GM23248 (cell line): ENCODE measurements at regions not wholly inside any gene's neighbourhood (a gene's known extent, or its start where the extent isn't known, plus 50 kb on each side); places are given as distances from the start of the nearest gene placed in this dataset.

Source experiments
- DNase-seq: peaks from one replicate; pipeline ENCODE4 v3.0.0-alpha.2; 2015
- H2AFZ ChIP-seq: fragments of 200-600 bp; sonication (generic); 2 replicates; pipeline ENCODE4 v1.6.1; 2016; ENCODE audit warnings: antibody characterized with exemption
- H3F3A ChIP-seq: fragments of 200-600 bp; sonication (generic); 2 replicates; pipeline ENCODE4 v1.6.1; 2016; ENCODE audit warnings: mild to moderate bottlenecking, antibody characterized with exemption, mixed run types; ENCODE audit not compliant: insufficient read depth
- H3K27ac ChIP-seq: fragments of 200-600 bp; sonication (generic); 2 replicates; pipeline ENCODE4 v1.5.1; 2016; ENCODE audit warnings: mild to moderate bottlenecking
- H3K27me3 ChIP-seq: fragments of 200-600 bp; sonication (generic); replicated peaks from 2 replicates; pipeline ENCODE4 v1.6.1; 2016; ENCODE audit warnings: mild to moderate bottlenecking; ENCODE audit not compliant: insufficient read depth
- H3K36me3 ChIP-seq: fragments of 200-600 bp; sonication (generic); 2 replicates; pipeline ENCODE4 v1.6.1; 2016; ENCODE audit warnings: low read depth, mild to moderate bottlenecking
- H3K4me1 ChIP-seq: fragments of 200-600 bp; sonication (generic); 2 replicates; pipeline ENCODE4 v1.6.1; 2016; ENCODE audit warnings: mild to moderate bottlenecking; ENCODE audit not compliant: insufficient read depth
- H3K4me2 ChIP-seq: fragments of 200-600 bp; sonication (generic); one replicate; pipeline ENCODE4 v1.6.1; 2016; ENCODE audit warnings: mild to moderate bottlenecking; ENCODE audit not compliant: unreplicated experiment
- H3K4me3 ChIP-seq: fragments of 200-600 bp; sonication (generic); 2 replicates; pipeline ENCODE4 v1.5.1; 2016; ENCODE audit warnings: mild to moderate bottlenecking
- H3K79me2 ChIP-seq: fragments of 200-600 bp; sonication (generic); 2 replicates; pipeline ENCODE4 v1.6.1; 2016; ENCODE audit warnings: mild to moderate bottlenecking; ENCODE audit not compliant: insufficient read depth
- H3K9ac ChIP-seq: fragments of 200-600 bp; sonication (generic); 2 replicates; pipeline ENCODE4 v1.6.1; 2016; ENCODE audit warnings: mild to moderate bottlenecking
- H3K9me2 ChIP-seq: fragments of 200-600 bp; sonication (generic); 2 replicates; pipeline ENCODE4 v1.6.1; 2016; ENCODE audit warnings: mixed run types, mild to moderate bottlenecking, moderate library complexity; ENCODE audit not compliant: insufficient read depth
- H3K9me3 ChIP-seq: fragments of 200-600 bp; sonication (generic); one replicate; pipeline ENCODE4 v1.6.1; 2017; ENCODE audit warnings: low read depth
- H4K20me1 ChIP-seq: fragments of 200-600 bp; sonication (generic); 2 replicates; pipeline ENCODE4 v1.6.0; 2016; ENCODE audit not compliant: insufficient read depth
- EZH2 ChIP-seq: fragments of 200-600 bp; sonication (generic); IDR thresholded peaks from 2 replicates; pipeline ENCODE4 v1.6.1; 2018; ENCODE audit warnings: antibody characterized with exemption, mild to moderate bottlenecking; ENCODE audit not compliant: insufficient read depth, poor library complexity, severe bottlenecking
- EZH2phosphoT487 ChIP-seq: fragments of 200-600 bp; sonication (generic); IDR thresholded peaks from 2 replicates; pipeline ENCODE4 v1.6.1; 2018; ENCODE audit warnings: antibody characterized with exemption, moderate library complexity, mild to moderate bottlenecking, low read depth; ENCODE audit not compliant: insufficient read depth
- WGBS, 2 experiments: methylation state at CpG; one replicate each; pipeline ENCODE4 v1.1.6; 2015 to 2017; ENCODE audit warnings: low lambda C conversion rate in 2 of 2, low coverage in 1 of 2; ENCODE audit errors: missing lambda C conversion rate in 2 of 2; 5-methylcytosine and 5-hydroxymethylcytosine counted together
- in situ Hi-C: fragments of 300-500 bp; cut with MboI; formaldehyde crosslinking; loops from 2 replicates; pipeline ENCODE4 v1.15.0; 2020

GRCh38 chr15:67900621-67901147 lies 60.8 kb upstream of the RNU6-1 start:
- TF ChIP-seq EZH2phosphoT487 = no peak
- TF ChIP-seq EZH2 = no peak
- no peaks in the 10 kb centered on the region for H3K79me2 ChIP-seq
- H3K27ac ChIP-seq = no peak overlapping the region
- H3K27me3 ChIP-seq = peaks cover 5% of the 10 kb centered on the region; the same call in 1 of the 2 replicates
- H3K4me1 ChIP-seq = no peaks in the 10 kb centered on the region
- no peaks in the 10 kb centered on the region for H3K9me2 ChIP-seq
- H2AFZ ChIP-seq = no peak overlapping the region
- no peak overlapping the region for H3K9ac ChIP-seq
- H3K36me3 ChIP-seq = no peaks in the 10 kb centered on the region
- DNase-seq = no peak
- no peaks in the 10 kb centered on the region for H3F3A ChIP-seq
- no peaks in the 10 kb centered on the region for H4K20me1 ChIP-seq
- H3K4me2 ChIP-seq = no peak overlapping the region
- H3K9me3 ChIP-seq = no peaks in the 10 kb centered on the region
- WGBS, 2 experiments = 96% methylated on average over 2 of the region's 2 CpGs
- no peak overlapping the region for H3K4me3 ChIP-seq
- in situ Hi-C loops = no loop called here

- Histone ChIP-seq H3K4me2 (no peak overlapping the region), H3K36me3 (no peaks in the 10 kb centered on the region), H4K20me1 (no peaks in the 10 kb centered on the region), H3K27me3 (peaks cover 5% of the 10 kb centered on the region; the same call in 1 of the 2 replicates), H3K4me1 (no peaks in the 10 kb centered on the region), H3K27ac (no peak overlapping the region), H3K4me3 (no peak overlapping the region), H3K79me2 (no peaks in the 10 kb centered on the region), H3F3A (no peaks in the 10 kb centered on the region), H3K9me3 (no peaks in the 10 kb centered on the region), H3K9ac (no peak overlapping the region), H3K9me2 (no peaks in the 10 kb centered on the region), H2AFZ (no peak overlapping the region)
- in situ Hi-C loops = no loop called here
- no peak for DNase-seq
- TF ChIP-seq EZH2 = no peak
- TF ChIP-seq EZH2phosphoT487 = no peak
- WGBS, 2 experiments = 81 to 86% methylated on average over 1 of the region's 1 CpG
Observed at GRCh38 chr15:67901922-67902321, 62.1 kb upstream of the RNU6-1 start.

GRCh38 chr15:67902579-67903009 lies 62.7 kb upstream of the RNU6-1 start:
- Histone ChIP-seq H3K9ac (no peak overlapping the region), H3K27me3 (peaks cover 5% of the 10 kb centered on the region; the same call in 1 of the 2 replicates), H3K4me1 (no peaks in the 10 kb centered on the region), H2AFZ (no peak overlapping the region), H3K36me3 (no peaks in the 10 kb centered on the region), H3K4me3 (no peak overlapping the region), H3F3A (no peaks in the 10 kb centered on the region), H3K9me3 (no peaks in the 10 kb centered on the region), H4K20me1 (no peaks in the 10 kb centered on the region), H3K9me2 (no peaks in the 10 kb centered on the region), H3K27ac (no peak overlapping the region), H3K79me2 (no peaks in the 10 kb centered on the region), H3K4me2 (no peak overlapping the region)
- TF ChIP-seq EZH2 (no peak), EZH2phosphoT487 (no peak)
- 80 to 81% methylated on average over 9 of the region's 9 CpGs for WGBS, 2 experiments
- DNase-seq = no peak
- in situ Hi-C loops = no loop called here

- in situ Hi-C loops = no loop called here
- TF ChIP-seq EZH2phosphoT487 = no peak
- TF ChIP-seq EZH2 = no peak
- H3K9me2 ChIP-seq = no peaks in the 10 kb centered on the region
- H3F3A ChIP-seq = no peaks in the 10 kb centered on the region
- H2AFZ ChIP-seq = no peak overlapping the region
- H3K4me3 ChIP-seq = no peak overlapping the region
- peaks cover 13% of the 10 kb centered on the region for H3K27me3 ChIP-seq
- no peaks in the 10 kb centered on the region for H3K4me1 ChIP-seq
- no peaks in the 10 kb centered on the region for H3K9me3 ChIP-seq
- no peaks in the 10 kb centered on the region for H3K79me2 ChIP-seq
- DNase-seq = no peak
- no peaks in the 10 kb centered on the region for H4K20me1 ChIP-seq
- no peak overlapping the region for H3K9ac ChIP-seq
- H3K27ac ChIP-seq = no peak overlapping the region
- H3K4me2 ChIP-seq = no peak overlapping the region
- no peaks in the 10 kb centered on the region for H3K36me3 ChIP-seq
Observed at GRCh38 chr15:67903708-67904107, 63.9 kb upstream of the RNU6-1 start.

GRCh38 chr15:67905628-67906027 lies 65.8 kb upstream of the RNU6-1 start:
- no peaks in the 10 kb centered on the region for H3K4me1 ChIP-seq
- TF ChIP-seq EZH2 (no peak), EZH2phosphoT487 (no peak)
- peaks cover 13% of the 10 kb centered on the region for H3K27me3 ChIP-seq
- H3K4me2 ChIP-seq = no peak overlapping the region
- H2AFZ ChIP-seq = no peak overlapping the region
- H3F3A ChIP-seq = no peaks in the 10 kb centered on the region
- DNase-seq = no peak
- H3K27ac ChIP-seq = no peak overlapping the region
- no peak overlapping the region for H3K9ac ChIP-seq
- H3K4me3 ChIP-seq = no peak overlapping the region
- H3K79me2 ChIP-seq = no peaks in the 10 kb centered on the region
- in situ Hi-C loops = no loop called here
- H3K9me3 ChIP-seq = no peaks in the 10 kb centered on the region
- no peaks in the 10 kb centered on the region for H3K36me3 ChIP-seq
- H4K20me1 ChIP-seq = no peaks in the 10 kb centered on the region
- no peaks in the 10 kb centered on the region for H3K9me2 ChIP-seq
- WGBS, 2 experiments = 35 to 36% methylated on average over 1 of the region's 1 CpG
